ENCODE measurements at regions not wholly inside any gene's neighbourhood (a gene's known extent, or its start where the extent isn't known, plus 50 kb on each side); places are given as distances from the start of the nearest gene placed in this dataset.

DNA sequence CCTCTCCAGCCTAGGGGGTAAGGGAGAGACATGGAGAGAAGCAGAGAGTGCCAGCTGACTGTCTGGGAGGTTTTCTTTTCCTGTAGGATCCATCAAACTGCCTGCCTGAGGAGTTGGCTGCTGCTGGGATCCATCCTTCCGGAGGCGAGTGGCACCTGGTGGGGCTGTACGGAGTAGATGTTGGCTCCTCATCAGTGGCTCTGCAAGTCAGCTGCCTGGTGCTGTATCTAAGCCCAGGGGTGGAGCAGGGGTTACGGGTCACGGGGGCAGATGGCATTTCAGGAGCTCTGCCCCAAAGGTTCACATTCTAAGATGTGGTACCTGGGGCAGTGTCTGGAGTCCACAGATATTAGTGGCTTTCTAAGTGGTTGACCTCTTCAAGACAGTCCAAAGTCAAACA lies 128.0 kb downstream of the ACTL8 start:
- H3K27me3 ChIP-seq, result no peaks in the 10 kb centered on the region
- no peaks in the 10 kb centered on the region for H3K4me1 ChIP-seq
- no peak for DNase-seq (ENCODE audit: low spot score in 2 of 2)
- no peaks in the 10 kb centered on the region for H3K36me3 ChIP-seq
- no peaks in the 10 kb centered on the region for H3K9me3 ChIP-seq
- intact Hi-C loops (cut with DNase I; ENCODE audit: low total_unique reads), result no loop called here
- H3K27ac ChIP-seq, result no peak overlapping the region
- no peak overlapping the region for H3K4me3 ChIP-seq
- TF ChIP-seq, protein P1, sequence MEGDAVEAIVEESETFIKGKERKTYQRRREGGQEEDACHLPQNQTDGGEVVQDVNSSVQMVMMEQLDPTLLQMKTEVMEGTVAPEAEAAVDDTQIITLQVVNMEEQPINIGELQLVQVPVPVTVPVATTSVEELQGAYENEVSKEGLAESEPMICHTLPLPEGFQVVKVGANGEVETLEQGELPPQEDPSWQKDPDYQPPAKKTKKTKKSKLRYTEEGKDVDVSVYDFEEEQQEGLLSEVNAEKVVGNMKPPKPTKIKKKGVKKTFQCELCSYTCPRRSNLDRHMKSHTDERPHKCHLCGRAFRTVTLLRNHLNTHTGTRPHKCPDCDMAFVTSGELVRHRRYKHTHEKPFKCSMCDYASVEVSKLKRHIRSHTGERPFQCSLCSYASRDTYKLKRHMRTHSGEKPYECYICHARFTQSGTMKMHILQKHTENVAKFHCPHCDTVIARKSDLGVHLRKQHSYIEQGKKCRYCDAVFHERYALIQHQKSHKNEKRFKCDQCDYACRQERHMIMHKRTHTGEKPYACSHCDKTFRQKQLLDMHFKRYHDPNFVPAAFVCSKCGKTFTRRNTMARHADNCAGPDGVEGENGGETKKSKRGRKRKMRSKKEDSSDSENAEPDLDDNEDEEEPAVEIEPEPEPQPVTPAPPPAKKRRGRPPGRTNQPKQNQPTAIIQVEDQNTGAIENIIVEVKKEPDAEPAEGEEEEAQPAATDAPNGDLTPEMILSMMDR (IDR thresholded peaks at IDR 0.05), result no peak
- TF ChIP-seq POLR2A (IDR thresholded peaks at IDR 0.05) (no peak), POLR2AphosphoS5 (IDR thresholded peaks at IDR 0.05) (no peak)

DNA sequence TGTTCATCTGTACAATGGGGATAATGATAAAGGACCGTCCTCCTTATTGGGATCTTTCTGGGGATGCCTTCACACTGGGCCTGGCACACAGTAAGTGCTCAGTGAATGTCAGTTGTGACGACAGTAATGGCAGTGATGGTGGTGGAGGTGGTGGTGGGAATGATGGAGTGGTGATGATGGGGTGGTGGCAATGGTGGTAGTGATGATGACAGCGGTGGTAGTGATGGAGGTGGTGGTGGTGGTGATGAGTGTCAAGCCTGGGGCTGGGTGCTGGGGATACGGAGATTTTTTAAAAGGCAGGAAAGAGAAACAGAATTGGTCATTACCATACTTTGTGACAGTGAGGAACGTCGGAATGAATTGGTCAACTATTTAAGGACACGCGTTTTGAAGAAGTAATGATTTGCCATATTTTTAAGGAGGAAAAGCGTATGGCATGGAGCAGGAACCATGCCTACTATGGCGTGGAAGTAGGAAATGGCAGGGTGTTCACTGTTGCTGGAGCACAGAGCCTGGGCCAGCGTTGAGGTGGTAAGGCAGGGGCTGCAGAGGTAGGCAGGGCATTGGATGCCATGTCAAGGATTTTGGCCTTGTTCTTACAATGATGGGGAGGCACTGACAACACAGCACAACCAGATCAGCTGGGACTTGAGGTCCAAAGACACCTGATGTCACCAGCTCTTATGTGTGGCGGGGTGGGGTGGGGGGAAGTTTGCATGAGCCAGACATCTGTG lies 128.7 kb downstream of the ACTL8 start:
- no peak for DNase-seq (ENCODE audit: low spot score in 2 of 2)
- TF ChIP-seq POLR2A (IDR thresholded peaks at IDR 0.05) (no peak), POLR2AphosphoS5 (IDR thresholded peaks at IDR 0.05) (no peak)
- TF ChIP-seq, protein P1 (IDR thresholded peaks at IDR 0.05), result no peak
- Histone ChIP-seq H3K4me1 (no peaks in the 10 kb centered on the region), H3K4me3 (no peak overlapping the region), H3K27me3 (no peaks in the 10 kb centered on the region), H3K36me3 (no peaks in the 10 kb centered on the region), H3K27ac (no peak overlapping the region), H3K9me3 (no peaks in the 10 kb centered on the region)
- intact Hi-C loops (cut with DNase I; ENCODE audit: low total_unique reads), result no loop called here

DNA sequence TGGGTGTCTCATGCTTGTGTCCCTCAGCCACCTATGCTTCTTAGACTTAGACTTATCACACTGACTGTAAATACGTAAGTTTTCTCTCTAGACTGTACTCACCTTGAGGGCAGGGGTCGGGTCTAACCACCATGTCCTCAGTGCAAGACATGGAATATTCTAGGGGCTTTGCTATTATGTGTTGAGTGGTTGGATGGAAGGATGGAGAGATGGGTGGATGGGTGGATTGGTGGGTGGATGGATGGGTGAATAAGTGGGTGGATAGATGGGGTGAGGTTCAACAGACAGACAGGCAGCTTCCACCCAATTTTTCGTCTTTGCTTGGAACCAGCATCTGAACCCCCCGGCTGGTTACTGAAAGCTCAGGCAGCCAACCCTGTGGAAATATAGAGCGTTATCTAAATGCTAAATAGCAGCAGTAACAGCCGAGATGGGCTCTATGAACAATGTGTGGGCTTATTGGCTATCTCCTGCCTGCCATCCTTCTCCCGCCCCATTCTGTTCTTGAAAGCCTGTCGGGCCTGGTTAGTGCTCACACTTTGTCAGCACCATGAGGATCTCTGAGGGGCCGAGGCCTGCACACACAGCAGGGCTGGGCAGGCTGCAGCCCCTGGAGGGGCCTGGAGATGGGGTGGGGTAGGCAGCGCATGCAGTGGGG lies 130.7 kb downstream of the ACTL8 start:
- H3K9me3 ChIP-seq, result no peaks in the 10 kb centered on the region
- TF ChIP-seq, protein P1 (IDR thresholded peaks at IDR 0.05), result no peak
- TF ChIP-seq POLR2AphosphoS5 (IDR thresholded peaks at IDR 0.05) (no peak), POLR2A (IDR thresholded peaks at IDR 0.05) (no peak)
- H3K27ac ChIP-seq, result no peak overlapping the region
- H3K27me3 ChIP-seq, result peaks cover 0 to 10% of the 10 kb centered on the region in 2 donors
- no peaks in the 10 kb centered on the region for H3K36me3 ChIP-seq
- no peak overlapping the region for H3K4me3 ChIP-seq
- H3K4me1 ChIP-seq, result no peaks in the 10 kb centered on the region
- intact Hi-C loops (cut with DNase I; ENCODE audit: low total_unique reads), result no loop called here
- DNase-seq (ENCODE audit: low spot score in 2 of 2), result no peak

DNA sequence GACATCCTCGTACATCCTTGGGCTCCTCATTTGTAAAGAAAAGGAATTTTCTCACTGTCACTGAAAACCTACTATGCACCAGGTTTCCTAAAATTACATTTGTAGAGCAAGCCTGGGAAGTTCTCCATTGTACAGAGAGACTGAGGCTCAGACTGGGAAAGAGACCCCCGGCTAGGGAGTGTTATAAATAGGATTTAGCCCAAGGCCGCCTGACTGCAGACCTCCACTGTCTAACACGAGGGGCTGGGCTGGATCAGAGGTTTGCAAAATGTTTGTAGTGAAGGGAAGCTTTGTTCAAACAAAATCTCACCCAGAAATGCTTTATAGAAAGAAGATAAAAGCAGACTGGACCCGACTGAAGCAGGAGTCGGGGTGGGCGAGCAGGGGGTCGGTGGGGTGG lies 131.3 kb downstream of the ACTL8 start:
- intact Hi-C loops (cut with DNase I; ENCODE audit: low total_unique reads), result no loop called here
- H3K4me3 ChIP-seq, result no peak overlapping the region

More for the DNA sequence above, 131.3 kb downstream of the ACTL8 start:
- no peak for DNase-seq (ENCODE audit: low spot score in 2 of 2)
- Histone ChIP-seq H3K4me1 (no peaks in the 10 kb centered on the region), H3K27ac (no peak overlapping the region), H3K9me3 (no peaks in the 10 kb centered on the region), H3K27me3 (peaks cover 0 to 13% of the 10 kb centered on the region in 2 donors), H3K36me3 (no peaks in the 10 kb centered on the region)
- TF ChIP-seq, protein P1 (IDR thresholded peaks at IDR 0.05), result no peak
- no peak for TF ChIP-seq POLR2AphosphoS5 (IDR thresholded peaks at IDR 0.05)
- TF ChIP-seq POLR2A (IDR thresholded peaks at IDR 0.05), result no peak

Measured in breast epithelium (tissue), 4 donors.